Left lung (tissue), 4 donors: ENCODE measurements at regions not wholly inside any gene's neighbourhood (a gene's known extent, or its start where the extent isn't known, plus 50 kb on each side); places are given as distances from the start of the nearest gene placed in this dataset.

Experiments used
- ATAC-seq: fragments of 200-7000 bp; cut with Tn5 transposase; one replicate; pipeline ENCODE4 v1.9.1; 2020; ENCODE audit warnings: moderate library complexity
- DNase-seq, 4 donors: peaks; one replicate each; pipeline ENCODE4 v3.0.0-alpha.2; 2013 to 2020
- H3K27ac ChIP-seq, 2 donors: fragments of 200-600 bp; sonication (generic) in 1 of 2; one replicate each; pipeline versions ENCODE4 v1.5.0 to v1.8.0; 2020 to 2021
- H3K27me3 ChIP-seq, 2 donors: fragments of 200-600 bp; sonication (generic) in 1 of 2; one replicate each; pipeline versions ENCODE4 v1.5.0 to v1.8.0; 2020 to 2021
- H3K36me3 ChIP-seq, 2 donors: fragments of 200-600 bp; sonication (generic) in 1 of 2; one replicate each; pipeline versions ENCODE4 v1.5.0 to v1.8.0; 2020 to 2021
- H3K4me1 ChIP-seq, 2 donors: fragments of 200-600 bp; one replicate each; pipeline ENCODE4 v1.8.0; 2021
- H3K4me3 ChIP-seq, 2 donors: fragments of 200-600 bp; sonication (generic) in 1 of 2; one replicate each; pipeline versions ENCODE4 v1.5.0 to v1.8.0; 2020 to 2021; ENCODE audit warnings: mild to moderate bottlenecking in 1 of 2
- H3K9me3 ChIP-seq, 2 donors: fragments of 200-600 bp; sonication (generic) in 1 of 2; one replicate each; pipeline versions ENCODE4 v1.5.0 to v1.8.0; 2020 to 2021
- CTCF ChIP-seq, 2 donors: fragments of 200-600 bp; sonication (generic) in 1 of 2; IDR thresholded peaks; one replicate each; pipeline versions ENCODE4 v1.5.0 to v1.8.0; 2021; ENCODE audit warnings: antibody characterized with exemption in 2 of 2
- intact Hi-C, 2 donors: fragments of 100-400 bp; cut with DNase I; formaldehyde crosslinking; loops; one replicate each; pipeline versions ENCODE4 v1.11.2 to v1.14.2; 2022
- donor health status: DM: no; HTN: yes; CAD: no.
- donor health status: DM: no; HTN: no; CAD: no.

- no peaks in the 10 kb centered on the region for H3K9me3 ChIP-seq
- no peak overlapping the region for H3K27ac ChIP-seq
- H3K4me1 ChIP-seq = no peaks in the 10 kb centered on the region
- DNase-seq (no peak), ATAC-seq (no peak)
- intact Hi-C loops = no loop called here
- no peaks in the 10 kb centered on the region for H3K36me3 ChIP-seq
- H3K27me3 ChIP-seq = no peaks in the 10 kb centered on the region
- no peak overlapping the region for H3K4me3 ChIP-seq
- no peak for TF ChIP-seq CTCF (IDR thresholded peaks at IDR 0.05)
These were observed 69.7 kb upstream of the TPM1 start for GRCh38 chr15:62972814-62973213.

GRCh38 chr15:62975515-62975914 is 67.0 kb upstream of the TPM1 start:
- no peak for TF ChIP-seq CTCF (IDR thresholded peaks at IDR 0.05)
- no peak for ATAC-seq
- Histone ChIP-seq H3K9me3 (no peaks in the 10 kb centered on the region), H3K27me3 (no peaks in the 10 kb centered on the region), H3K27ac (no peak overlapping the region), H3K4me1 (no peaks in the 10 kb centered on the region), H3K4me3 (no peak overlapping the region), H3K36me3 (no peaks in the 10 kb centered on the region)
- intact Hi-C loops = no loop called here
- no peak for DNase-seq

GRCh38 chr15:62976301-62976881 is 66.2 kb upstream of the TPM1 start:
- Histone ChIP-seq H3K4me1 (no peaks in the 10 kb centered on the region), H3K27ac (no peak overlapping the region), H3K4me3 (no peak overlapping the region), H3K36me3 (no peaks in the 10 kb centered on the region), H3K9me3 (no peaks in the 10 kb centered on the region), H3K27me3 (no peaks in the 10 kb centered on the region)
- intact Hi-C loops = no loop called here
- no peak for ATAC-seq
- DNase-seq = no peak
- no peak for TF ChIP-seq CTCF (IDR thresholded peaks at IDR 0.05)

- H3K36me3 ChIP-seq = no peaks in the 10 kb centered on the region
- no peak overlapping the region for H3K27ac ChIP-seq
- TF ChIP-seq CTCF (IDR thresholded peaks at IDR 0.05) = no peak
- intact Hi-C loops = no loop called here
- no peaks in the 10 kb centered on the region for H3K27me3 ChIP-seq
- H3K4me3 ChIP-seq = no peak overlapping the region
- no peak for ATAC-seq
- no peak for DNase-seq
- no peaks in the 10 kb centered on the region for H3K4me1 ChIP-seq
- H3K9me3 ChIP-seq = no peaks in the 10 kb centered on the region
These were observed 64.4 kb upstream of the TPM1 start for GRCh38 chr15:62977952-62978811.

GRCh38 chr15:62979252-62979651 is 63.3 kb upstream of the TPM1 start:
- TF ChIP-seq CTCF (IDR thresholded peaks at IDR 0.05) = no peak
- no peak for ATAC-seq
- intact Hi-C loops = no loop called here

More at GRCh38 chr15:62979252-62979651, 63.3 kb upstream of the TPM1 start:
- Histone ChIP-seq H3K36me3 (no peaks in the 10 kb centered on the region), H3K27me3 (no peaks in the 10 kb centered on the region), H3K9me3 (no peaks in the 10 kb centered on the region), H3K27ac (no peak overlapping the region), H3K4me3 (no peak overlapping the region), H3K4me1 (no peaks in the 10 kb centered on the region)
- DNase-seq = no peak
